Smooth muscle cell (in vitro differentiated cells): ENCODE measurements at regions not wholly inside any gene's neighbourhood (a gene's known extent, or its start where the extent isn't known, plus 50 kb on each side); places are given as distances from the start of the nearest gene placed in this dataset.

Experiments
- DNase-seq: peaks from one replicate; lab custom pipeline; 2025; ENCODE audit not compliant: unreplicated experiment; lab: John Stamatoyannopoulos, UW
- H2AFZ ChIP-seq: fragments of 200-600 bp; sonication (generic); 2 replicates; pipeline ENCODE4 v1.6.0; 2016; ENCODE audit warnings: antibody characterized with exemption, low read depth, mild to moderate bottlenecking
- H3F3A ChIP-seq: fragments of 200-600 bp; sonication (generic); 2 replicates; pipeline ENCODE4 v1.6.0; 2017; ENCODE audit warnings: antibody characterized with exemption, low read depth
- H3K27ac ChIP-seq: fragments of 200-600 bp; sonication (generic); 2 replicates; pipeline ENCODE4 v1.5.1; 2016; ENCODE audit warnings: low read depth, mild to moderate bottlenecking
- H3K27me3 ChIP-seq: fragments of 200-600 bp; sonication (generic); 2 replicates; pipeline ENCODE4 v1.6.1; 2016; ENCODE audit warnings: low read depth, mild to moderate bottlenecking
- H3K36me3 ChIP-seq: fragments of 200-600 bp; sonication (generic); 2 replicates; pipeline ENCODE4 v1.5.1; 2016; ENCODE audit warnings: low read depth
- H3K4me1 ChIP-seq: fragments of 200-600 bp; sonication (generic); 2 replicates; pipeline ENCODE4 v1.5.1; 2016; ENCODE audit warnings: low read depth
- H3K4me2 ChIP-seq: fragments of 200-600 bp; sonication (generic); 2 replicates; pipeline ENCODE4 v1.6.0; 2016; ENCODE audit warnings: mild to moderate bottlenecking
- H3K4me3 ChIP-seq: fragments of 200-600 bp; sonication (generic); 2 replicates; pipeline ENCODE4 v1.5.1; 2016; ENCODE audit warnings: mild to moderate bottlenecking
- H3K79me2 ChIP-seq: fragments of 200-600 bp; sonication (generic); 2 replicates; pipeline ENCODE4 v1.6.0; 2016; ENCODE audit warnings: low read depth, mild to moderate bottlenecking
- H3K9ac ChIP-seq: fragments of 200-600 bp; sonication (generic); 2 replicates; pipeline ENCODE4 v1.6.0; 2016; ENCODE audit warnings: low read depth
- H3K9me3 ChIP-seq: fragments of 200-600 bp; sonication (generic); replicated peaks from 2 replicates; pipeline ENCODE4 v1.5.1; 2016; ENCODE audit warnings: low read depth
- H4K20me1 ChIP-seq: fragments of 200-600 bp; sonication (generic); 2 replicates; pipeline ENCODE4 v1.6.0; 2016; ENCODE audit warnings: low read depth
- CTCF ChIP-seq: fragments of 200-600 bp; sonication (generic); IDR thresholded peaks from 2 replicates; pipeline ENCODE4 v1.5.1; 2017; ENCODE audit warnings: borderline replicate concordance, mild to moderate bottlenecking, antibody characterized with exemption; ENCODE audit not compliant: insufficient read depth, poor library complexity, severe bottlenecking
- whole genome bisulfite sequencing: methylation state at CpG from one replicate; pipeline ENCODE4 v1.1.7; 2016; ENCODE audit warnings: low lambda C conversion rate; 5-methylcytosine and 5-hydroxymethylcytosine counted together

GRCh38 chr6:168222115-168223043 lies 97.2 kb downstream of the DACT2 start:
- Histone ChIP-seq H3K27ac (no peak overlapping the region), H3K4me1 (peaks cover 13% of the 10 kb centered on the region)

GRCh38 chr6:168221497-168222079 lies 98.0 kb downstream of the DACT2 start:
- Histone ChIP-seq H3K36me3 (no peaks in the 10 kb centered on the region), H3K27ac (no peak overlapping the region), H3K4me1 (peaks cover 16% of the 10 kb centered on the region), H3K4me3 (no peak overlapping the region), H3K27me3 (peaks cover 33% of the 10 kb centered on the region), H4K20me1 (no peaks in the 10 kb centered on the region), H3K4me2 (no peak overlapping the region), H2AFZ (no peak overlapping the region), H3K9ac (no peak overlapping the region), H3K9me3 (no peaks in the 10 kb centered on the region), H3F3A (no peaks in the 10 kb centered on the region), H3K79me2 (no peaks in the 10 kb centered on the region)
- TF ChIP-seq CTCF, result no peak
- 96% methylated on average over 8 of the region's 8 CpGs for WGBS
- DNase-seq, result no peak

More at GRCh38 chr6:168222115-168223043, 97.2 kb downstream of the DACT2 start:
- no peak overlapping the region for H3K4me2 ChIP-seq
- TF ChIP-seq CTCF, result no peak
- H3K36me3 ChIP-seq, result no peaks in the 10 kb centered on the region
- H3F3A ChIP-seq, result no peaks in the 10 kb centered on the region
- H4K20me1 ChIP-seq, result no peaks in the 10 kb centered on the region
- no peak overlapping the region for H3K9ac ChIP-seq
- no peak overlapping the region for H3K4me3 ChIP-seq
- 76% methylated on average over 17 of the region's 17 CpGs for WGBS
- no peak overlapping the region for H2AFZ ChIP-seq
- no peaks in the 10 kb centered on the region for H3K79me2 ChIP-seq
- no peaks in the 10 kb centered on the region for H3K9me3 ChIP-seq
- DNase-seq, result no peak
- peaks cover 25% of the 10 kb centered on the region for H3K27me3 ChIP-seq

GRCh38 chr6:168221000-168221399 lies 98.6 kb downstream of the DACT2 start:
- H3K36me3 ChIP-seq, result no peaks in the 10 kb centered on the region
- no peak overlapping the region for H3K4me2 ChIP-seq
- H3K4me1 ChIP-seq, result peaks cover 15% of the 10 kb centered on the region
- no peak for TF ChIP-seq CTCF
- WGBS, result 89% methylated on average over 5 of the region's 5 CpGs
- H3K9ac ChIP-seq, result no peak overlapping the region
- H2AFZ ChIP-seq, result no peak overlapping the region
- no peak overlapping the region for H3K27ac ChIP-seq
- no peak for DNase-seq
- H3K27me3 ChIP-seq, result peaks cover 35% of the 10 kb centered on the region
- no peaks in the 10 kb centered on the region for H4K20me1 ChIP-seq
- H3F3A ChIP-seq, result no peaks in the 10 kb centered on the region
- H3K9me3 ChIP-seq, result no peaks in the 10 kb centered on the region
- no peaks in the 10 kb centered on the region for H3K79me2 ChIP-seq
- no peak overlapping the region for H3K4me3 ChIP-seq

GRCh38 chr6:168219804-168220203 lies 99.8 kb downstream of the DACT2 start:
- Histone ChIP-seq H3K4me3 (no peak overlapping the region), H3K9me3 (no peaks in the 10 kb centered on the region), H3K4me2 (no peak overlapping the region), H3K27me3 (peaks cover 43% of the 10 kb centered on the region), H3K79me2 (no peaks in the 10 kb centered on the region), H2AFZ (no peak overlapping the region), H3K4me1 (peaks cover 16% of the 10 kb centered on the region), H3K9ac (no peak overlapping the region), H3K36me3 (no peaks in the 10 kb centered on the region), H4K20me1 (no peaks in the 10 kb centered on the region), H3F3A (no peaks in the 10 kb centered on the region), H3K27ac (no peak overlapping the region)
- no peak for TF ChIP-seq CTCF
- 95% methylated on average over 10 of the region's 10 CpGs for WGBS
- DNase-seq, result no peak
